OCI-LY1 (cell line): ENCODE measurements at regions not wholly inside any gene's neighbourhood (a gene's known extent, or its start where the extent isn't known, plus 50 kb on each side); places are given as distances from the start of the nearest gene placed in this dataset.

Experiments used
- H2AFZ ChIP-seq: fragments of 200-600 bp; sonication (generic), shearing (Covaris generic); 2 replicates; pipeline ENCODE4 v1.6.0; 2014; ENCODE audit warnings: antibody characterized with exemption, mild to moderate bottlenecking, low read length
- H3F3A ChIP-seq: fragments of 200-600 bp; sonication (generic), shearing (Covaris generic); 2 replicates; pipeline ENCODE4 v1.6.0; 2014; ENCODE audit warnings: mild to moderate bottlenecking, antibody characterized with exemption, low read length, moderate library complexity; ENCODE audit not compliant: insufficient read depth
- H3K27ac ChIP-seq: fragments of 200-600 bp; sonication (generic); 2 replicates; pipeline ENCODE4 v1.5.1; 2014; ENCODE audit warnings: low read length, mixed run types, mild to moderate bottlenecking, low read depth; ENCODE audit not compliant: poor library complexity, severe bottlenecking
- H3K27me3 ChIP-seq: fragments of 200-600 bp; sonication (generic); 2 replicates; pipeline ENCODE4 v1.6.0; 2014; ENCODE audit warnings: antibody characterized with exemption, mild to moderate bottlenecking, low read length, moderate library complexity; ENCODE audit not compliant: insufficient read depth
- H3K36me3 ChIP-seq: fragments of 200-600 bp; sonication (generic); 2 replicates; pipeline ENCODE4 v1.6.1; 2014; ENCODE audit warnings: mild to moderate bottlenecking, antibody characterized with exemption, low read length, moderate library complexity, mixed read lengths; ENCODE audit not compliant: insufficient read depth
- H3K4me1 ChIP-seq: fragments of 200-600 bp; sonication (generic); 2 replicates; pipeline ENCODE4 v1.5.1; 2014; ENCODE audit warnings: mild to moderate bottlenecking, low read length, moderate library complexity; ENCODE audit not compliant: insufficient read depth, severe bottlenecking
- H3K4me2 ChIP-seq: fragments of 200-600 bp; sonication (generic), shearing (Covaris generic); 2 replicates; pipeline ENCODE4 v1.6.1; 2014; ENCODE audit warnings: low read length
- H3K4me3 ChIP-seq: fragments of 200-600 bp; sonication (generic); 2 replicates; pipeline ENCODE4 v1.5.1; 2014; ENCODE audit warnings: low read length, low read depth, mild to moderate bottlenecking, mixed read lengths; ENCODE audit not compliant: poor library complexity, severe bottlenecking
- H3K79me2 ChIP-seq: fragments of 200-600 bp; shearing (Covaris generic); 2 replicates; pipeline ENCODE4 v1.6.1; 2016; ENCODE audit warnings: mixed run types, low read length, mixed read lengths; ENCODE audit not compliant: insufficient read depth
- H3K9ac ChIP-seq: fragments of 200-600 bp; sonication (generic), shearing (Covaris generic); 2 replicates; pipeline ENCODE4 v1.6.1; 2014; ENCODE audit warnings: mild to moderate bottlenecking, low read length, mixed read lengths
- H3K9me2 ChIP-seq: fragments of 200-600 bp; sonication (generic), shearing (Covaris generic); 2 replicates; pipeline ENCODE4 v1.6.1; 2014; ENCODE audit warnings: low read depth, mild to moderate bottlenecking, low read length, mixed read lengths
- H3K9me3 ChIP-seq: fragments of 200-600 bp; shearing (Covaris generic); 2 replicates; pipeline ENCODE4 v1.6.1; 2014; ENCODE audit warnings: low read length, mixed read lengths
- H4K20me1 ChIP-seq: fragments of 200-600 bp; sonication (generic), shearing (Covaris generic); 2 replicates; pipeline ENCODE4 v1.6.0; 2016; ENCODE audit warnings: mild to moderate bottlenecking, low read length; ENCODE audit not compliant: insufficient read depth
- CTCF ChIP-seq: fragments of 200-600 bp; sonication (generic), shearing (Covaris generic); IDR thresholded peaks from 2 replicates; pipeline ENCODE4 v1.5.1; 2017; ENCODE audit warnings: mild to moderate bottlenecking, antibody characterized with exemption, low read length, moderate library complexity, mixed read lengths
- EZH2 ChIP-seq: fragments of 200-600 bp; sonication (generic), shearing (Covaris generic); IDR thresholded peaks from 2 replicates; pipeline ENCODE4 v1.8.0; 2017; ENCODE audit warnings: borderline replicate concordance, mixed run types, mild to moderate bottlenecking, antibody characterized with exemption, low read length, moderate library complexity, mixed read lengths

DNA sequence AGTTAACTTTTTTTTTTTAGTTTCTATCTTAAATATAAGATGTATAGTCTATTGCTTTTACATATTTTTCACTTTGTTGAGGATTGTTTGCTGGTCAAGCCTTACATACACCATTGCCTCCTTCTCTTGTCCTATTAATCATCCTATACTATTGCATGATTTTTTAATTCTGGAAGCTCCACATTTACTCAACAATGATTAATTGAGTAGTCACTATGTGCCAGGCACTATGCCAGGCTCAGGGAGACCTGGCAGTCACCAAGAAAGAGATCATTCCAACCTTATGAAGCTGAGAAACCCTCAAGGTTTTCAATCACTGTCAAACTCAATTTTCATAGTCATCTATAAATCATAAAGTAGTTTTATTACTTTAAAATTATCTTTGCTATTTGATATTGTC, 626.2 kb downstream of the IGSF11 start:
- no peaks in the 10 kb centered on the region for H3K27me3 ChIP-seq
- H3K36me3 ChIP-seq: no peaks in the 10 kb centered on the region
- no peaks in the 10 kb centered on the region for H4K20me1 ChIP-seq
- no peaks in the 10 kb centered on the region for H3K79me2 ChIP-seq
- no peaks in the 10 kb centered on the region for H3K4me1 ChIP-seq
- no peak overlapping the region for H2AFZ ChIP-seq
- TF ChIP-seq CTCF (no peak), EZH2 (no peak)
- H3K27ac ChIP-seq: no peak overlapping the region
- H3K4me3 ChIP-seq: no peak overlapping the region
- no peaks in the 10 kb centered on the region for H3F3A ChIP-seq
- no peaks in the 10 kb centered on the region for H3K9me2 ChIP-seq
- no peaks in the 10 kb centered on the region for H3K9me3 ChIP-seq
- no peak overlapping the region for H3K4me2 ChIP-seq
- no peak overlapping the region for H3K9ac ChIP-seq

DNA sequence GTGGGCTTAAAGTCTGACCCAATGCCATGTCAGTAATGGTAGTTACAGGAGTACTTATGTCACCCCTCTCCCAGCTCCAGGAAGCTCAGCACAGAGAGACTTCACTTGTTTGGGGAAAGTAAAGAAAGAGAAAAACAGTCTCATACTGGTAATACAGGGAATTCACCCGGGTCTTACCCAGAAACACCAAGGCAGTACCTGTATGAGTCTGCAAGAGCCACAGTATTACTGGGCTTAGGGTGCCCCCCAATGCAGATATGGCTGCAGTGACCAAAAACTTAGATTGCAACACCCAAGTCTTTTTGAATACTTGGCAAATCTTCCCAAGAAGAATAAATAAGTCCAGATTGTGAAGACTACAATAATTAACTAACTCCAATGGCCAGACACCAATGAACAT, 622.1 kb downstream of the IGSF11 start:
- no peak overlapping the region for H3K4me2 ChIP-seq
- H4K20me1 ChIP-seq: no peaks in the 10 kb centered on the region
- H3K9ac ChIP-seq: no peak overlapping the region
- H3K4me1 ChIP-seq: no peaks in the 10 kb centered on the region
- H3K36me3 ChIP-seq: no peaks in the 10 kb centered on the region
- TF ChIP-seq EZH2 (no peak), CTCF (no peak)
- no peaks in the 10 kb centered on the region for H3K79me2 ChIP-seq
- no peaks in the 10 kb centered on the region for H3K9me2 ChIP-seq
- no peak overlapping the region for H3K27ac ChIP-seq
- no peaks in the 10 kb centered on the region for H3F3A ChIP-seq
- H2AFZ ChIP-seq: no peak overlapping the region
- H3K4me3 ChIP-seq: no peak overlapping the region
- no peaks in the 10 kb centered on the region for H3K9me3 ChIP-seq
- no peaks in the 10 kb centered on the region for H3K27me3 ChIP-seq

- no peak for TF ChIP-seq EZH2
- TF ChIP-seq CTCF: no peak
- Histone ChIP-seq H3K4me1 (no peaks in the 10 kb centered on the region), H3K36me3 (no peaks in the 10 kb centered on the region), H3K27ac (no peak overlapping the region), H3K9ac (no peak overlapping the region), H3K9me3 (no peaks in the 10 kb centered on the region), H3K4me3 (no peak overlapping the region), H3K9me2 (no peaks in the 10 kb centered on the region), H4K20me1 (no peaks in the 10 kb centered on the region), H3K79me2 (no peaks in the 10 kb centered on the region), H3F3A (no peaks in the 10 kb centered on the region), H3K27me3 (no peaks in the 10 kb centered on the region), H3K4me2 (no peak overlapping the region), H2AFZ (no peak overlapping the region)
Observed at GRCh38 chr3:118425272-118425837, 609.3 kb downstream of the IGSF11 start.
